H1 (cell line): ENCODE measurements at regions not wholly inside any gene's neighbourhood (a gene's known extent, or its start where the extent isn't known, plus 50 kb on each side); places are given as distances from the start of the nearest gene placed in this dataset.

ENCODE experiments used
- CTCF ChIA-PET: fragments of 300-600 bp; sonication (Branson Sonifier 250); formaldehyde crosslinking; loops from one replicate; lab custom pipeline; 2021; ENCODE audit not compliant: partially characterized antibody; lab: Charles Lee
- POLR2A ChIA-PET: fragments of 300-600 bp; sonication (Branson Sonifier 250); formaldehyde crosslinking; loops from one replicate; lab custom pipeline; 2021; ENCODE audit warnings: inconsistent platforms; ENCODE audit not compliant: partially characterized antibody; lab: Charles Lee
- DNase-seq, 2 experiments: peaks; one replicate each; pipeline versions ENCODE4 v3.0.0 to v3.0.0-alpha.2; 2010 to 2022; ENCODE audit warnings: low spot score in 2 of 2, low read depth in 1 of 2, mixed read lengths in 1 of 2
- FAIRE-seq: peaks from 2 replicates; lab custom pipeline; 2011; peaks lifted over from hg19 to GRCh38; lab: Jason Lieb, UNC
- H2AFZ ChIP-seq: 2 replicates; pipeline ENCODE4 v1.8.1; 2012; ENCODE audit warnings: low read length, inconsistent platforms
- H2AK5ac ChIP-seq: 2 replicates; pipeline ENCODE4 v1.6.1; 2013; ENCODE audit warnings: low read depth, low read length
- H2BK120ac ChIP-seq: replicated peaks from 2 replicates; pipeline ENCODE3; 2013; ENCODE audit warnings: low read depth, low read length, inconsistent platforms
- H2BK12ac ChIP-seq: 2 replicates; pipeline ENCODE4 v1.6.1; 2013; ENCODE audit warnings: low read depth, low read length
- H2BK15ac ChIP-seq: 2 replicates; pipeline ENCODE4 v1.6.1; 2013; ENCODE audit warnings: low read length
- H2BK20ac ChIP-seq: 2 replicates; pipeline ENCODE4 v1.6.1; 2013; ENCODE audit warnings: low read length
- H2BK5ac ChIP-seq: 2 replicates; pipeline ENCODE4 v1.6.1; 2013; ENCODE audit warnings: low read depth, low read length
- H3K14ac ChIP-seq: 2 replicates; pipeline ENCODE4 v1.6.1; 2013; ENCODE audit warnings: inconsistent platforms; ENCODE audit not compliant: insufficient read length
- H3K18ac ChIP-seq: 2 replicates; pipeline ENCODE4 v1.6.1; 2013; ENCODE audit warnings: low read length; ENCODE audit errors: extremely low read depth
- H3K23ac ChIP-seq: 2 replicates; pipeline ENCODE4 v1.6.1; 2013; ENCODE audit warnings: inconsistent platforms; ENCODE audit not compliant: insufficient read length
- H3K23me2 ChIP-seq: 2 replicates; pipeline ENCODE4 v1.6.1; 2013; ENCODE audit warnings: low read depth, low read length
- H3K27ac ChIP-seq: 2 replicates; pipeline ENCODE4 v1.6.1; 2011; ENCODE audit warnings: low read depth, low read length, inconsistent platforms
- H3K27me3 ChIP-seq, 4 experiments: replicated peaks in 1 of 4; 1 replicate in 1 of 4; 2 replicates in 3 of 4; pipeline versions ENCODE4 v1.6.1 to v1.8.1; 2011 to 2013; ENCODE audit warnings: low read length in 3 of 4, mild to moderate bottlenecking in 3 of 4, inconsistent platforms in 2 of 4, mixed read lengths in 2 of 4, moderate library complexity in 1 of 4; ENCODE audit not compliant: control insufficient read depth in 3 of 4, insufficient read depth in 3 of 4; ENCODE audit errors: extremely low read depth in 1 of 4
- H3K36me3 ChIP-seq, 4 experiments: 2 replicates each; pipeline versions ENCODE4 v1.6.1 to v1.8.1; 2011 to 2013; ENCODE audit warnings: mild to moderate bottlenecking in 4 of 4, low read length in 3 of 4, moderate library complexity in 2 of 4, control low read depth in 1 of 4, inconsistent platforms in 1 of 4; ENCODE audit not compliant: insufficient read depth in 4 of 4, control insufficient read depth in 2 of 4
- H3K4ac ChIP-seq: replicated peaks from 2 replicates; pipeline ENCODE3; 2013; ENCODE audit warnings: low read length, low read depth, mixed read lengths, inconsistent platforms; ENCODE audit not compliant: insufficient read length
- H3K4me1 ChIP-seq, 4 experiments: replicated peaks in 1 of 4; 1 replicate in 1 of 4; 2 replicates in 3 of 4; pipeline versions ENCODE4 v1.6.1 to v1.8.1; 2011 to 2013; ENCODE audit warnings: low read length in 3 of 4, inconsistent platforms in 2 of 4, mixed read lengths in 1 of 4; ENCODE audit not compliant: insufficient read depth in 4 of 4, control insufficient read depth in 3 of 4
- H3K4me2 ChIP-seq, 2 experiments: 2 replicates each; pipeline versions ENCODE4 v1.6.1 to v1.8.1; 2011 to 2013; ENCODE audit warnings: low read depth in 2 of 2, low read length in 2 of 2, control low read depth in 1 of 2, inconsistent platforms in 1 of 2, mild to moderate bottlenecking in 1 of 2; ENCODE audit not compliant: insufficient read depth in 1 of 2
- H3K4me3 ChIP-seq, 4 experiments: fragments of 200-600, 300-600 bp in 1 of 4; sonication (generic), shearing (Covaris generic), sonication (Bioruptor Twin) in 1 of 4; 2 replicates each; pipeline versions ENCODE4 v1.5.1 to v1.8.1; 2011 to 2016; ENCODE audit warnings: low read length in 4 of 4, low read depth in 3 of 4, control low read depth in 2 of 4, inconsistent platforms in 2 of 4, mild to moderate bottlenecking in 2 of 4, mixed read lengths in 1 of 4, moderate library complexity in 1 of 4; ENCODE audit not compliant: insufficient read depth in 2 of 4; ENCODE audit errors: extremely low read depth in 1 of 4
- H3K56ac ChIP-seq: replicated peaks from 2 replicates; pipeline ENCODE3; 2013; ENCODE audit warnings: low read depth, mild to moderate bottlenecking, mixed read lengths, low read length, inconsistent platforms; ENCODE audit not compliant: insufficient read length
- H3K79me1 ChIP-seq: 2 replicates; pipeline ENCODE4 v1.6.1; 2013; ENCODE audit warnings: low read depth, low read length, control low read depth
- H3K79me2 ChIP-seq, 2 experiments: 2 replicates each; pipeline versions ENCODE4 v1.6.1 to v1.8.1; 2012 to 2013; ENCODE audit warnings: low read length in 2 of 2, mild to moderate bottlenecking in 2 of 2, inconsistent platforms in 1 of 2; ENCODE audit not compliant: insufficient read depth in 2 of 2, control insufficient read depth in 1 of 2
- H3K9ac ChIP-seq, 4 experiments: replicated peaks in 1 of 4; 1 replicate in 1 of 4; 2 replicates in 3 of 4; pipeline versions ENCODE4 v1.6.1 to v1.8.1; 2011 to 2013; ENCODE audit warnings: low read depth in 3 of 4, low read length in 3 of 4, control low read depth in 2 of 4, mild to moderate bottlenecking in 2 of 4, moderate library complexity in 2 of 4, inconsistent platforms in 1 of 4; ENCODE audit errors: extremely low read depth in 1 of 4
- H3K9me3 ChIP-seq, 2 experiments: 2 replicates each; pipeline versions ENCODE4 v1.6.1 to v1.8.1; 2012 to 2013; ENCODE audit warnings: mild to moderate bottlenecking in 2 of 2, moderate library complexity in 2 of 2, control low read depth in 1 of 2, inconsistent platforms in 1 of 2, low read depth in 1 of 2, low read length in 1 of 2, mixed read lengths in 1 of 2; ENCODE audit not compliant: insufficient read depth in 2 of 2
- H4K20me1 ChIP-seq, 2 experiments: replicated peaks in 1 of 2; 2 replicates each; pipeline versions ENCODE3 to v1.8.1; 2011 to 2013; ENCODE audit warnings: inconsistent platforms in 2 of 2, low read length in 2 of 2, mild to moderate bottlenecking in 1 of 2; ENCODE audit not compliant: insufficient read depth in 2 of 2, control insufficient read depth in 1 of 2
- H4K5ac ChIP-seq: 2 replicates; pipeline ENCODE4 v1.6.1; 2013; ENCODE audit warnings: low read length, low read depth, mixed read lengths, inconsistent platforms; ENCODE audit not compliant: insufficient read length
- H4K8ac ChIP-seq: 2 replicates; pipeline ENCODE4 v1.8.0; 2013; ENCODE audit warnings: mild to moderate bottlenecking, moderate library complexity, low read length, inconsistent platforms; ENCODE audit not compliant: insufficient read depth; ENCODE audit errors: extremely low read depth
- H4K91ac ChIP-seq: replicated peaks from 2 replicates; pipeline ENCODE3; 2013; ENCODE audit warnings: low read length, mixed read lengths, inconsistent platforms; ENCODE audit not compliant: insufficient read length
- BCL11A ChIP-seq, 2 experiments: IDR thresholded peaks; one replicate each; pipeline ENCODE4 v1.6.1; 2011; ENCODE audit warnings: low read depth in 2 of 2, low read length in 2 of 2, mild to moderate bottlenecking in 2 of 2
- CHD1 ChIP-seq: IDR thresholded peaks from 2 replicates; pipeline ENCODE4 v1.6.1; 2012; ENCODE audit warnings: low read depth, low read length, improper control_type of control experiment
- JUN ChIP-seq: IDR thresholded peaks from 2 replicates; pipeline ENCODE4 v1.6.1; 2011; ENCODE audit warnings: low read depth, mild to moderate bottlenecking, improper control_type of control experiment, low read length
- NRF1 ChIP-seq: IDR thresholded peaks from 2 replicates; pipeline ENCODE4 v1.6.1; 2011; ENCODE audit warnings: mild to moderate bottlenecking, low read depth, low read length, improper control_type of control experiment
- POLR2AphosphoS5 ChIP-seq: IDR thresholded peaks from 2 replicates; pipeline ENCODE4 v1.6.1; 2011; ENCODE audit warnings: low read depth, low read length
- POU5F1 ChIP-seq: IDR thresholded peaks from 2 replicates; pipeline ENCODE4 v1.6.1; 2011; ENCODE audit warnings: low read depth, mild to moderate bottlenecking, low read length, moderate library complexity
- SIRT6 ChIP-seq: IDR thresholded peaks from one replicate; pipeline ENCODE4 v1.7.1; 2012; ENCODE audit warnings: low read length, inconsistent platforms
- WGBS, 2 experiments: shearing (Covaris generic) in 1 of 2; methylation state at CpG; one replicate each; pipeline versions ENCODE4 v1.1.6 to v1.1.7; 2013 to 2015; ENCODE audit warnings: low lambda C conversion rate in 2 of 2, mixed read lengths in 2 of 2, inconsistent platforms in 1 of 2, low coverage in 1 of 2, missing lambda C conversion rate in 1 of 2; ENCODE audit not compliant: insufficient replicate concordance in 2 of 2, insufficient coverage in 1 of 2, insufficient read length in 1 of 2; ENCODE audit errors: extremely low coverage in 1 of 2, missing lambda C conversion rate in 1 of 2; 5-methylcytosine and 5-hydroxymethylcytosine counted together

- Histone ChIP-seq H3K4ac (no peak overlapping the region), H4K5ac (no peak overlapping the region), H3K79me1 (no peaks in the 10 kb centered on the region), H2BK5ac (no peak overlapping the region), H2BK20ac (no peak overlapping the region), H2BK120ac (no peak overlapping the region), H3K4me1 (peaks cover 0 to 3% (median 0%) of the 10 kb centered on the region in 4 experiments; a peak in 2 of 7 replicates), H3K23me2 (no peaks in the 10 kb centered on the region), H2AFZ (0 out of 2 replicates have a peak overlapping the region, but pooled peaks have one; percentile 25), H4K91ac (no peak overlapping the region), H3K9me3 (no peaks in the 10 kb centered on the region), H2BK12ac (no peak overlapping the region), H3K36me3 (no peaks in the 10 kb centered on the region), H2AK5ac (no peak overlapping the region), H4K20me1 (no peaks in the 10 kb centered on the region), H3K4me3 (no peak overlapping the region), H2BK15ac (no peak overlapping the region), H3K9ac (no peak overlapping the region), H3K56ac (no peak overlapping the region), H3K4me2 (no peak overlapping the region), H3K18ac (no peak overlapping the region), H3K27me3 (no peaks in the 10 kb centered on the region), H3K27ac (no peak overlapping the region), H4K8ac (no peak overlapping the region), H3K14ac (no peak overlapping the region), H3K79me2 (no peaks in the 10 kb centered on the region), H3K23ac (no peak overlapping the region)
- ChIA-PET POLR2A (no interaction called here), CTCF (interaction anchor here (1.3 to 1.4 kb wide), 2 partner anchors 34 to 41 kb away, joined by 3 to 4 read pairs; no protein-coding TSS in a partner anchor)
- no peak for FAIRE-seq
- 83% methylated on average over 5 of the region's 5 CpGs; no CpG with 5 or more reads in 1 of the 2 experiments for WGBS, 2 experiments
- DNase-seq, result no peak
- TF ChIP-seq BCL11A (IDR thresholded peaks at IDR 0.05; ENCODE audit: low read depth in 2 of 2, low read length in 2 of 2) (no peak), POLR2AphosphoS5 (no peak), JUN (no peak), POU5F1 (no peak), NRF1 (no peak), CHD1 (no peak), SIRT6 (no peak)
Measured at GRCh38 chr15:85910834-85911233, 116.1 kb upstream of the KLHL25 start.
